CD4-positive, alpha-beta T cell (primary cell): ENCODE measurements at regions not wholly inside any gene's neighbourhood (a gene's known extent, or its start where the extent isn't known, plus 50 kb on each side); places are given as distances from the start of the nearest gene placed in this dataset.

Source experiments
- ATAC-seq: fragments of 200-7000 bp; cut with Tn5 transposase; one replicate; pipeline ENCODE4 v1.10.0; 2022; ENCODE audit warnings: mild to moderate bottlenecking; ENCODE audit not compliant: poor library complexity
- CTCF ChIA-PET: fragments of 350-600 bp; sonication (Branson Sonifier 250); formaldehyde crosslinking; loops from one replicate; lab custom pipeline; 2021; ENCODE audit warnings: antibody characterized with exemption, inconsistent platforms; lab: Charles Lee
- POLR2A ChIA-PET: fragments of 350-600 bp; sonication (Branson Sonifier 250); formaldehyde crosslinking; loops from one replicate; lab custom pipeline; 2021; ENCODE audit warnings: antibody characterized with exemption, inconsistent platforms; lab: Charles Lee
- DNase-seq, 14 experiments: peaks; one replicate each; pipeline ENCODE4 v3.0.0-alpha.2; 2013 to 2020; ENCODE audit warnings: mixed read lengths in 2 of 14
- H3K27ac ChIP-seq, 2 donors: one replicate each; pipeline versions ENCODE4 v1.5.1 to v1.7.0; 2013; ENCODE audit warnings: low read length in 2 of 2, low read depth in 1 of 2, mild to moderate bottlenecking in 1 of 2
- H3K27me3 ChIP-seq, 2 experiments: 1 replicate in 1 of 2; 2 replicates in 1 of 2; pipeline versions ENCODE4 v1.6.1 to v1.7.0; 2013; ENCODE audit warnings: low read length in 2 of 2, control low read depth in 1 of 2, mild to moderate bottlenecking in 1 of 2, moderate library complexity in 1 of 2; ENCODE audit not compliant: insufficient read depth in 2 of 2, control insufficient read depth in 1 of 2
- H3K36me3 ChIP-seq: one replicate; pipeline ENCODE4 v1.6.1; 2013; ENCODE audit warnings: low read length, control low read depth; ENCODE audit not compliant: insufficient read depth
- H3K4me1 ChIP-seq: one replicate; pipeline ENCODE4 v1.6.1; 2013; ENCODE audit warnings: low read length, control low read depth; ENCODE audit not compliant: insufficient read depth
- H3K4me3 ChIP-seq: one replicate; pipeline ENCODE4 v1.5.1; 2013; ENCODE audit warnings: mild to moderate bottlenecking, low read length, moderate library complexity
- H3K9me3 ChIP-seq, 2 experiments: 1 replicate in 1 of 2; 2 replicates in 1 of 2; pipeline versions ENCODE4 v1.6.1 to v1.7.0; 2013; ENCODE audit warnings: low read length in 2 of 2, mild to moderate bottlenecking in 2 of 2, control low read depth in 1 of 2, moderate library complexity in 1 of 2; ENCODE audit not compliant: control insufficient read depth in 1 of 2, insufficient read depth in 1 of 2
- H3K27ac Mint-ChIP-seq: one replicate; pipeline ENCODE4 v1.8.0; 2020; ENCODE audit warnings: mixed read lengths
- H3K27me3 Mint-ChIP-seq: one replicate; pipeline ENCODE4 v1.8.0; 2021; ENCODE audit warnings: mixed read lengths
- H3K36me3 Mint-ChIP-seq: one replicate; pipeline ENCODE4 v1.8.0; 2021; ENCODE audit warnings: low read depth, mixed read lengths
- H3K4me1 Mint-ChIP-seq: one replicate; pipeline ENCODE4 v1.8.0; 2021; ENCODE audit warnings: low read depth, mixed read lengths
- H3K4me3 Mint-ChIP-seq: one replicate; pipeline ENCODE4 v1.8.0; 2020; ENCODE audit warnings: mild to moderate bottlenecking, mixed read lengths
- H3K9me3 Mint-ChIP-seq: one replicate; pipeline ENCODE4 v1.8.0; 2020; ENCODE audit warnings: mixed read lengths
- intact Hi-C, 2 experiments: fragments of 100-400 bp; cut with DNase I in 1 of 2; cut with micrococcal nuclease in 1 of 2; formaldehyde crosslinking; loops; one replicate each; pipeline versions ENCODE4 v1.15.1 to v1.9.0; 2023 to 2025; cut with DNase I, micrococcal nuclease
- TF ChIP-seq, protein P1 (sequence below): fragments of 200-600 bp; IDR thresholded peaks from one replicate; pipeline ENCODE4 v1.8.0; 2022; ENCODE audit warnings: antibody characterized with exemption, mild to moderate bottlenecking

DNA sequence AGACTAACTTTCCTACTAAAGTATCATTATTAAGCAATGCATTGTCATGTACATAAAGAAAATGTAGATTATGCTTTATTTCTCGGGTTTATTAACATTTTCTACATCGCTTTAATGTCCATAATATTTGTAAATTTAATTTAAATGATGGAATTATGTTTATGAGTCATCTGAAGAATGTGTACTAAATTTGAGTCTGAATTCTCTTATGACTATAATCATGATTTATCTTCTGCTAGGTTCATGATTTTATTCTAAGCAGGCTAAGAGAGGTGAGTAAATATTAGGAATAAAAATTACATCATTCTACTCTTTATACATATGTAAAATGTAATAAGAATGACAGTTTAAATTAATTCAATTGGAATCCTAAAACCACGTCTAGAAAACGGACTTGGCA lies 206.3 kb upstream of the NOL4 start:
- H3K36me3 ChIP-seq: no peaks in the 10 kb centered on the region
- Mint-ChIP-seq H3K27me3 (no peaks in the 10 kb centered on the region), H3K27ac (no peak overlapping the region), H3K9me3 (peaks cover 10% of the 10 kb centered on the region), H3K4me3 (no peak overlapping the region), H3K4me1 (no peaks in the 10 kb centered on the region), H3K36me3 (no peaks in the 10 kb centered on the region)
- intact Hi-C loops: loop anchor here in 1 of 2 experiments (10.0 kb wide), 1 partner anchor 56 kb away; no protein-coding TSS in a partner anchor
- no peak for ATAC-seq
- TF ChIP-seq, protein P1, sequence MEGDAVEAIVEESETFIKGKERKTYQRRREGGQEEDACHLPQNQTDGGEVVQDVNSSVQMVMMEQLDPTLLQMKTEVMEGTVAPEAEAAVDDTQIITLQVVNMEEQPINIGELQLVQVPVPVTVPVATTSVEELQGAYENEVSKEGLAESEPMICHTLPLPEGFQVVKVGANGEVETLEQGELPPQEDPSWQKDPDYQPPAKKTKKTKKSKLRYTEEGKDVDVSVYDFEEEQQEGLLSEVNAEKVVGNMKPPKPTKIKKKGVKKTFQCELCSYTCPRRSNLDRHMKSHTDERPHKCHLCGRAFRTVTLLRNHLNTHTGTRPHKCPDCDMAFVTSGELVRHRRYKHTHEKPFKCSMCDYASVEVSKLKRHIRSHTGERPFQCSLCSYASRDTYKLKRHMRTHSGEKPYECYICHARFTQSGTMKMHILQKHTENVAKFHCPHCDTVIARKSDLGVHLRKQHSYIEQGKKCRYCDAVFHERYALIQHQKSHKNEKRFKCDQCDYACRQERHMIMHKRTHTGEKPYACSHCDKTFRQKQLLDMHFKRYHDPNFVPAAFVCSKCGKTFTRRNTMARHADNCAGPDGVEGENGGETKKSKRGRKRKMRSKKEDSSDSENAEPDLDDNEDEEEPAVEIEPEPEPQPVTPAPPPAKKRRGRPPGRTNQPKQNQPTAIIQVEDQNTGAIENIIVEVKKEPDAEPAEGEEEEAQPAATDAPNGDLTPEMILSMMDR: no peak
- ChIA-PET POLR2A (no interaction called here), CTCF (no interaction called here)
- H3K4me1 ChIP-seq: no peaks in the 10 kb centered on the region
- DNase-seq: no peak
- peaks cover 0 to 4% of the 10 kb centered on the region in 2 experiments for H3K9me3 ChIP-seq
- no peaks in the 10 kb centered on the region for H3K27me3 ChIP-seq
- H3K4me3 ChIP-seq: no peak overlapping the region
- no peak overlapping the region for H3K27ac ChIP-seq

DNA sequence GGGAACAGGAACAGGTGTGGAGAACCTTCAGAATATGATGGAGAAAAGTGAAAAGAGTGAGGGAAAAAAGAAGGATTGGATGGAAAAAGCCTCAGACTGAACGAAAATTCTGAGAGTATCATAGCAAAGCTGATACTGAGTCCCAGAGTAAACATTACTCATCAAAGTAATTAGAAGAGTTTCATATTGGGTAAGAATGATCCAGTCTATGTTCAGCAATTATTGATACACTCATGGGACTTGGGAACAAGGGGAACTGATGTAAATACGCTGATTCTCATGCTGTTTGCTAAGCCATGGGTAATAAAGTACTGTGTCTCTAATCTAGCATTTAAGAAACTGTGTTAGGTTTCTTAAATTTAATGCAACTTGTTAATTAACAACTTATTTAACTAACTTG lies 219.9 kb upstream of the NOL4 start:
- Histone ChIP-seq H3K4me3 (no peak overlapping the region), H3K27ac (no peak overlapping the region), H3K9me3 (no peaks in the 10 kb centered on the region), H3K27me3 (no peaks in the 10 kb centered on the region), H3K4me1 (no peaks in the 10 kb centered on the region), H3K36me3 (no peaks in the 10 kb centered on the region)
- no peaks in the 10 kb centered on the region for H3K27me3 Mint-ChIP-seq
- no peak overlapping the region for H3K27ac Mint-ChIP-seq
- no peaks in the 10 kb centered on the region for H3K4me1 Mint-ChIP-seq
- ChIA-PET POLR2A (no interaction called here), CTCF (no interaction called here)
- H3K36me3 Mint-ChIP-seq: no peaks in the 10 kb centered on the region
- no peak for ATAC-seq
- peaks cover 24% of the 10 kb centered on the region for H3K9me3 Mint-ChIP-seq
- H3K4me3 Mint-ChIP-seq: no peak overlapping the region
- intact Hi-C loops: no loop called here
- TF ChIP-seq, protein P1: no peak
- no peak for DNase-seq

DNA sequence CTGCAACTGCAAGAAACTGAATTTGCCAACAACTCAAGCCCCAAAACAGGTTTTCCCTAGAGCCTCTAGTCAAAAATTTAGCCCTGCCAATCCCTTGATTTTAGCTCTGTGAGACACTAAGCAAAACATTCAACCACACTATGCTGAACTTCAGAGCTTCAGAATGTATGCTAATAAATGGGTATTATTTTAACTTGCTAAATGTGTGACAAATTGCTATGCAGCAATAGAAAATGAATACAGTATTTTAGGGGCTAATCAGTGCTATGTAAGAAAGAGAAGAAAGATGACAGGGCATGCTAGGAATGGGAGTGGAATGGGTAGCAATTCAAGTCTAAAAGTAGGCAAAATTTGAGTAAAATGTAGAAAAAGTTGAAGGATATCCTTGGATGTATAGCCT lies 223.9 kb upstream of the NOL4 start:
- CTCF ChIA-PET: no interaction called here
- DNase-seq (no peak), ATAC-seq (no peak)
- TF ChIP-seq, protein P1: no peak
- H3K27me3 Mint-ChIP-seq: no peaks in the 10 kb centered on the region
- intact Hi-C loops: no loop called here
- H3K36me3 ChIP-seq: no peaks in the 10 kb centered on the region
- no peaks in the 10 kb centered on the region for H3K36me3 Mint-ChIP-seq
- no peaks in the 10 kb centered on the region for H3K27me3 ChIP-seq
- H3K4me3 ChIP-seq: no peak overlapping the region
- H3K4me1 ChIP-seq: no peaks in the 10 kb centered on the region
- H3K4me3 Mint-ChIP-seq: no peak overlapping the region
- POLR2A ChIA-PET: no interaction called here
- H3K9me3 Mint-ChIP-seq: peaks cover 22% of the 10 kb centered on the region
- H3K4me1 Mint-ChIP-seq: no peaks in the 10 kb centered on the region
- H3K9me3 ChIP-seq: no peaks in the 10 kb centered on the region
- H3K27ac Mint-ChIP-seq: no peak overlapping the region
- no peak overlapping the region for H3K27ac ChIP-seq
